Right atrium auricular region (tissue), 2 donors: ENCODE measurements at regions not wholly inside any gene's neighbourhood (a gene's known extent, or its start where the extent isn't known, plus 50 kb on each side); places are given as distances from the start of the nearest gene placed in this dataset.

Experiments
- DNase-seq: peaks from one replicate; pipeline ENCODE4 v3.0.0-alpha.2; 2019; ENCODE audit warnings: low spot score
- H3K27ac ChIP-seq, 2 donors: fragments of 200-600 bp; sonication (generic); 1 replicate in 1 of 2; 2 replicates in 1 of 2; pipeline ENCODE4 v1.5.1; 2016 to 2019
- H3K27me3 ChIP-seq, 2 donors: fragments of 200-600 bp; sonication (generic); one replicate each; pipeline versions ENCODE4 v1.5.1 to v1.6.0; 2017 to 2019
- H3K36me3 ChIP-seq: fragments of 200-600 bp; sonication (generic); one replicate; pipeline ENCODE4 v1.5.1; 2016
- H3K4me1 ChIP-seq, 2 donors: fragments of 200-600 bp; sonication (generic); one replicate each; pipeline versions ENCODE4 v1.5.1 to v1.6.0; 2017 to 2019
- H3K4me3 ChIP-seq, 2 donors: fragments of 200-600 bp; sonication (generic); 1 replicate in 1 of 2; 2 replicates in 1 of 2; pipeline ENCODE4 v1.5.1; 2017 to 2019; ENCODE audit warnings: mild to moderate bottlenecking in 1 of 2, moderate library complexity in 1 of 2
- H3K9me3 ChIP-seq, 2 donors: fragments of 200-600 bp; sonication (generic); one replicate each; pipeline ENCODE4 v1.5.1; 2019
- TF ChIP-seq, protein P1 (sequence below), 2 donors: fragments of 200-600 bp; sonication (generic); IDR thresholded peaks; one replicate each; pipeline ENCODE4 v1.5.1; 2019; ENCODE audit warnings: antibody characterized with exemption in 2 of 2

DNA sequence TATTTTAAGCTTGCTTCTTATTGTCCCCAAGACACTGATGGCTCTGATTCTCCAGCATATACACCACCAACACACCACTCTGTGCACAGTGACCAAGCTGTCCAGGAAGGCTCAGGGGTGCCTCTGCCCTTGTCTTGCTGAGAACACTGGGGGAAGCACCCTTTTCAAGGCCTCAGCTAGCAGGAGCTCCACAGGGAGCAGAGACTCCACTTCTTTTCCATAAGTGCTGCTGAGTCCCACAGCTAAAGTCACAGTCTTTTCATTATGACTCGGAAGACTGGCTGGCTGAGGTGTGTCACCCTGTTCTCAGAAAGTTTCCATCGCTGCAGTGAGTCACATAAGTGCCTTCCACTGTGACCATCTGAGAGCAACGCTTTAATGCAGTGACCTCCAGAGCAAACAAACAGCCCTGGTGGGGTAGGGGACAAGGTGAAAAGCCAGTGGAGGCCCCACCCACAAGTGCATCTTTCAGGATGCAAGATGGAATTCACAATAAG lies 226.9 kb upstream of the CHRNA7 start:
- Histone ChIP-seq H3K9me3 (no peaks in the 10 kb centered on the region), H3K4me1 (peaks cover 0 to 13% of the 10 kb centered on the region in 2 donors), H3K4me3 (no peak overlapping the region), H3K27me3 (no peaks in the 10 kb centered on the region), H3K36me3 (no peaks in the 10 kb centered on the region), H3K27ac (no peak overlapping the region)
- TF ChIP-seq, protein P1, sequence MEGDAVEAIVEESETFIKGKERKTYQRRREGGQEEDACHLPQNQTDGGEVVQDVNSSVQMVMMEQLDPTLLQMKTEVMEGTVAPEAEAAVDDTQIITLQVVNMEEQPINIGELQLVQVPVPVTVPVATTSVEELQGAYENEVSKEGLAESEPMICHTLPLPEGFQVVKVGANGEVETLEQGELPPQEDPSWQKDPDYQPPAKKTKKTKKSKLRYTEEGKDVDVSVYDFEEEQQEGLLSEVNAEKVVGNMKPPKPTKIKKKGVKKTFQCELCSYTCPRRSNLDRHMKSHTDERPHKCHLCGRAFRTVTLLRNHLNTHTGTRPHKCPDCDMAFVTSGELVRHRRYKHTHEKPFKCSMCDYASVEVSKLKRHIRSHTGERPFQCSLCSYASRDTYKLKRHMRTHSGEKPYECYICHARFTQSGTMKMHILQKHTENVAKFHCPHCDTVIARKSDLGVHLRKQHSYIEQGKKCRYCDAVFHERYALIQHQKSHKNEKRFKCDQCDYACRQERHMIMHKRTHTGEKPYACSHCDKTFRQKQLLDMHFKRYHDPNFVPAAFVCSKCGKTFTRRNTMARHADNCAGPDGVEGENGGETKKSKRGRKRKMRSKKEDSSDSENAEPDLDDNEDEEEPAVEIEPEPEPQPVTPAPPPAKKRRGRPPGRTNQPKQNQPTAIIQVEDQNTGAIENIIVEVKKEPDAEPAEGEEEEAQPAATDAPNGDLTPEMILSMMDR (IDR thresholded peaks at IDR 0.05) = no peak
- no peak for DNase-seq

DNA sequence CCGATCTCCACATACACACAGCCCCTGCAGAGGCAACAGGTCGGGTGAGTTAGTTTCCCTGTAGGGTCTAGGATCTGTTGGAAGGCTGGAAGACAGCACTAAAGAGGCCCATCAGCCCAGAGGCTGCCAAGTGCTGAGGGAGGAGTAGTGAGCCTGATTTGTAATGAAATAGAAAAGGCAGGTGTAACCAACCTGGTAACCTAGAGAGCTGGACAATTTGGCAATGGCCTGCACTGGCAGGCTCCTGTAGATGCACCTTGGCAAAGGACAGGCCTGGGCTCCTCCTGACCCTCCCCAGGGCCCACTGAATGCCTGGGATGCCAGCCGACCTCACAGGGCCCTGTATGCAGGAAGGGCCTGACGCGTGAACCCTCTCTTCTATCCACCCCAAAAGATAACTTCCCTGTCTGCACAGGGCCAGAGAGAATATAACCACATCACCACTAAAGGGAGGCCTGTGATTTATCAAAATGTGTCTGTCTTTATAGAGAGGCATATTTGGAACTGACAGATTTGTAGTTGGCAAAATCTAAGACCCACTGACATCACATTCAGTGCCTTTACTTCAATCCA lies 225.1 kb upstream of the CHRNA7 start:
- TF ChIP-seq, protein P1 (IDR thresholded peaks at IDR 0.05) = no peak
- Histone ChIP-seq H3K4me1 (peaks cover 0 to 12% of the 10 kb centered on the region in 2 donors), H3K36me3 (no peaks in the 10 kb centered on the region), H3K27ac (no peak overlapping the region), H3K9me3 (no peaks in the 10 kb centered on the region), H3K4me3 (no peak overlapping the region), H3K27me3 (no peaks in the 10 kb centered on the region)
- no peak for DNase-seq

DNA sequence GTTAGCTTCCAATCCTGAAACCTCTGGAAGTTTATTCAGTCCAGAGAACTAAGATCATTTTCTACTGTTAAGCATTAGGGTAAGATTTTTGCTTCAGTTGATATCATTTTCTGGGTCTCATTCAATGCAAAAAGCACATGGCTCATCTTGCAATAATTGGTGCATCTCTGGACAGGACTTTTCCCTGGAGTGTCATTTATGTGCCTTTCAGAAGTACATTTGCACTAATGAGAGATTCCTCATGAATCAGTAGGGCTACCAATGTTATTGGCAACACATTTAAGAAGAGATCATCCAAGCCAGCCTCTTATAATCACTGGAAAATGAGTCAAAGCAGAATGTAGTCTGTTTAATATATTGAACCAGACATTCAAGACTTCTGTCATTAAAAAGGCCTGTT lies 224.2 kb upstream of the CHRNA7 start:
- Histone ChIP-seq H3K27ac (no peak overlapping the region), H3K4me3 (no peak overlapping the region), H3K9me3 (no peaks in the 10 kb centered on the region), H3K36me3 (no peaks in the 10 kb centered on the region), H3K4me1 (peaks cover 0 to 3% of the 10 kb centered on the region in 2 donors), H3K27me3 (no peaks in the 10 kb centered on the region)
- TF ChIP-seq, protein P1 (IDR thresholded peaks at IDR 0.05) = no peak
- no peak for DNase-seq

DNA sequence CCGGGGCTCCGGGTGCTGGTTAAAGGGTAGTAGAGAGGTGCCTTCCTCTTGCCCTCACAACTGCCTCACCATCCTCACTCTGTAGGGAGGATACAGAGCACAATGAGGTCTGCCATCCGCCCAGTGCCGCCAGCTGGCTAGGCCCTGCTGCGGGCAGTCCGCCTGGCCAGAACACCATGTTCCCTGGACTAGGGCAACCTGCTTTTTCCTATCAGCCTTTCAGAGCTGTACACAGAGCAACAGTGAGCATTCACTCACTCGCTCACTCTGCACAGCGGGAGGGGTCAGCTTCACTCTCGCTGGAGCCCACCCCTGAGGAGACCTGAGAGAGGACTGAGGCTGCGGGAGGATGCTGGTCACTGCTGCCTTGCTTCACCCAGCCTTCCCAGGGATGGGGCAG lies 218.7 kb upstream of the CHRNA7 start:
- Histone ChIP-seq H3K4me1 (no peaks in the 10 kb centered on the region), H3K9me3 (no peaks in the 10 kb centered on the region), H3K27ac (no peak overlapping the region), H3K27me3 (no peaks in the 10 kb centered on the region), H3K36me3 (no peaks in the 10 kb centered on the region), H3K4me3 (no peak overlapping the region)
- no peak for DNase-seq
- TF ChIP-seq, protein P1 (IDR thresholded peaks at IDR 0.05) = no peak

DNA sequence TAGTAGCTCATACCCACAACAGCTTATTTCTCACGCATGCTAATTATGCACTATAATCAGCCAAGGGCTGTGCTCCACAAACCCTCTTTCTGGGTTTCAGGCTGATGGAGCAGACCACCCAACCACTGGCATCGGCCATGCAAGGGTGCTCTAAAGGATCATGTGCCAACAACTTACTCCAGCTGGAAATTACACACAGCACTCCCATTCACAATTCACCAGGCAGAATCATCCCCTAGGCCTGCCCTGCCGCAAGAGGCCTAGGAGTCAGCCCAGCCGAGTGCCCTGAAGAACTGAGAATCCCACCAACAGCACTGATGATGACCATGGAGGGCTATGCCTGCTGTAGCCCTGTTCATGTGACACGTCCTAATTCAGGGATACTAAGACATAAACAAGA lies 216.2 kb upstream of the CHRNA7 start:
- no peaks in the 10 kb centered on the region for H3K4me1 ChIP-seq
- DNase-seq = no peak
- H3K27ac ChIP-seq = no peak overlapping the region
- no peaks in the 10 kb centered on the region for H3K36me3 ChIP-seq
- H3K4me3 ChIP-seq = no peak overlapping the region
- H3K9me3 ChIP-seq = no peaks in the 10 kb centered on the region
- TF ChIP-seq, protein P1 (IDR thresholded peaks at IDR 0.05) = no peak
- H3K27me3 ChIP-seq = no peaks in the 10 kb centered on the region
